HEK293 (cell line): ENCODE measurements at regions not wholly inside any gene's neighbourhood (a gene's known extent, or its start where the extent isn't known, plus 50 kb on each side); places are given as distances from the start of the nearest gene placed in this dataset.

ENCODE experiments used
- CTCF ChIA-PET: fragments of 350-600 bp; formaldehyde crosslinking; extraction: SDS; loops from one replicate; lab custom pipeline; 2021; ENCODE audit warnings: antibody characterized with exemption; lab: Yijun Ruan, JAX
- POLR2A ChIA-PET: fragments of 300-600 bp; formaldehyde crosslinking; extraction: SDS; loops from one replicate; lab custom pipeline; 2020; ENCODE audit warnings: antibody characterized with exemption, inconsistent platforms; lab: Yijun Ruan, JAX
- H3K27ac ChIP-seq: fragments of 200-500 bp; sonication (Bioruptor generic); 2 replicates; pipeline ENCODE4 v1.5.1; 2014; ENCODE audit warnings: low read depth, low read length, control low read depth, inconsistent platforms; ENCODE audit errors: extremely low read depth
- H3K36me3 ChIP-seq, 2 experiments: fragments of 200-500 bp in 1 of 2; sonication (Bioruptor generic) in 1 of 2; 1 replicate in 1 of 2; 2 replicates in 1 of 2; pipeline ENCODE4 v1.5.1; 2014 to 2017; ENCODE audit warnings: inconsistent platforms in 2 of 2, low read length in 2 of 2; ENCODE audit not compliant: control insufficient read depth in 2 of 2, insufficient read depth in 1 of 2
- H3K4me1 ChIP-seq: fragments of 200-500 bp; sonication (Bioruptor generic); 2 replicates; pipeline ENCODE4 v1.5.1; 2014; ENCODE audit warnings: mild to moderate bottlenecking, low read length, inconsistent platforms; ENCODE audit not compliant: control insufficient read depth, insufficient read depth
- H3K4me3 ChIP-seq: 2 replicates; pipeline ENCODE4 v1.5.1; 2011; ENCODE audit warnings: low read depth, mild to moderate bottlenecking, control low read depth, low read length, moderate library complexity
- H3K9me3 ChIP-seq: fragments of 200-500 bp; sonication (Bioruptor generic); 2 replicates; pipeline ENCODE4 v1.5.1; 2014; ENCODE audit warnings: low read depth, low read length, inconsistent platforms; ENCODE audit not compliant: control insufficient read depth, insufficient read depth
- HOXC10 ChIP-seq: sonication (generic); formaldehyde crosslinking; IDR thresholded peaks from 2 replicates; pipeline ENCODE4 v1.8.1; 2023; ENCODE audit warnings: mild to moderate bottlenecking, missing genetic modification reagents
- KLF1 ChIP-seq: fragments of 450-650 bp; formaldehyde crosslinking; IDR thresholded peaks from 2 replicates; pipeline ENCODE4 v1.5.1; 2016; ENCODE audit warnings: missing biosample characterization, missing genetic modification characterization
- MYNN ChIP-seq: fragments of 450-650 bp; formaldehyde crosslinking; IDR thresholded peaks from 2 replicates; pipeline ENCODE4 v1.5.1; 2016; ENCODE audit warnings: missing biosample characterization, missing genetic modification characterization, borderline replicate concordance
- TCF7L2 ChIP-seq: IDR thresholded peaks from 2 replicates; pipeline ENCODE4 v1.6.1; 2011; ENCODE audit warnings: low read depth, mild to moderate bottlenecking, inconsistent platforms, low read length, moderate library complexity, borderline replicate concordance
- WT1 ChIP-seq: fragments of 450-650 bp; formaldehyde crosslinking; IDR thresholded peaks from 2 replicates; pipeline ENCODE4 v1.5.1; 2016; ENCODE audit warnings: missing biosample characterization, missing genetic modification characterization
- ZFP41 ChIP-seq: fragments of 450-650 bp; formaldehyde crosslinking; IDR thresholded peaks from 2 replicates; pipeline ENCODE4 v1.5.1; 2016; ENCODE audit warnings: missing biosample characterization, missing genetic modification characterization, borderline replicate concordance
- ZNF112 ChIP-seq: fragments of 450-650 bp; formaldehyde crosslinking; IDR thresholded peaks from 2 replicates; pipeline ENCODE4 v1.5.0; 2017; ENCODE audit warnings: missing biosample characterization, missing genetic modification characterization
- ZNF138 ChIP-seq: fragments of 450-650 bp; formaldehyde crosslinking; IDR thresholded peaks from 2 replicates; pipeline ENCODE4 v1.5.1; 2016; ENCODE audit warnings: missing biosample characterization, missing genetic modification characterization, borderline replicate concordance
- ZNF175 ChIP-seq: fragments of 450-650 bp; formaldehyde crosslinking; IDR thresholded peaks from 2 replicates; pipeline ENCODE4 v1.5.1; 2016; ENCODE audit warnings: missing biosample characterization, missing genetic modification characterization
- ZNF23 ChIP-seq: fragments of 450-650 bp; formaldehyde crosslinking; IDR thresholded peaks from 2 replicates; pipeline ENCODE4 v1.5.1; 2016; ENCODE audit warnings: missing biosample characterization, missing genetic modification characterization, borderline replicate concordance
- ZNF239 ChIP-seq: fragments of 450-650 bp; formaldehyde crosslinking; IDR thresholded peaks from 2 replicates; pipeline ENCODE4 v1.5.1; 2016; ENCODE audit warnings: missing biosample characterization, missing genetic modification characterization
- ZNF404 ChIP-seq: fragments of 450-650 bp; formaldehyde crosslinking; IDR thresholded peaks from 2 replicates; pipeline ENCODE4 v1.5.1; 2017; ENCODE audit warnings: missing biosample characterization, missing genetic modification characterization
- ZNF510 ChIP-seq: fragments of 450-650 bp; formaldehyde crosslinking; IDR thresholded peaks from 2 replicates; pipeline ENCODE4 v1.5.1; 2018; ENCODE audit warnings: mild to moderate bottlenecking, missing genetic modification characterization, missing biosample characterization; ENCODE audit not compliant: insufficient replicate concordance
- ZNF514 ChIP-seq: fragments of 450-650 bp; formaldehyde crosslinking; IDR thresholded peaks from 2 replicates; pipeline ENCODE4 v1.5.1; 2016; ENCODE audit warnings: missing biosample characterization, missing genetic modification characterization
- ZNF610 ChIP-seq: fragments of 450-650 bp; formaldehyde crosslinking; IDR thresholded peaks from 2 replicates; pipeline ENCODE4 v1.5.1; 2016; ENCODE audit warnings: missing biosample characterization, missing genetic modification characterization, borderline replicate concordance
- ZNF621 ChIP-seq: fragments of 450-650 bp; formaldehyde crosslinking; IDR thresholded peaks from 2 replicates; pipeline ENCODE4 v1.5.1; 2017; ENCODE audit warnings: missing biosample characterization, missing genetic modification characterization
- ZNF626 ChIP-seq: fragments of 450-650 bp; sonication (Bioruptor Pico); formaldehyde crosslinking; IDR thresholded peaks from 2 replicates; pipeline ENCODE4 v1.5.1; 2018; ENCODE audit warnings: missing biosample characterization, missing genetic modification characterization, inconsistent platforms
- ZNF654 ChIP-seq: fragments of 450-650 bp; formaldehyde crosslinking; IDR thresholded peaks from 2 replicates; pipeline ENCODE4 v1.5.1; 2016; ENCODE audit warnings: low read depth, missing biosample characterization, missing genetic modification characterization
- ZNF660 ChIP-seq: fragments of 450-650 bp; IDR thresholded peaks from 2 replicates; pipeline ENCODE4 v1.5.1; 2018; ENCODE audit warnings: missing biosample characterization, mild to moderate bottlenecking, missing genetic modification characterization
- ZNF664 ChIP-seq: fragments of 450-650 bp; formaldehyde crosslinking; IDR thresholded peaks from 2 replicates; pipeline ENCODE4 v1.5.1; 2016; ENCODE audit warnings: missing biosample characterization, missing genetic modification characterization
- ZSCAN30 ChIP-seq: fragments of 450-650 bp; IDR thresholded peaks from 2 replicates; pipeline ENCODE4 v1.5.1; 2018; ENCODE audit warnings: missing biosample characterization, mild to moderate bottlenecking, missing genetic modification characterization, moderate library complexity
- TF ChIP-seq, protein P1 (sequence below): fragments of 450-650 bp; formaldehyde crosslinking; IDR thresholded peaks from 2 replicates; pipeline ENCODE4; 2016; ENCODE audit warnings: missing biosample characterization, missing genetic modification characterization
- TF ChIP-seq, protein P2 (sequence below): fragments of 450-650 bp; formaldehyde crosslinking; IDR thresholded peaks from 2 replicates; pipeline ENCODE4 v1.5.1; 2016; ENCODE audit warnings: missing biosample characterization, missing genetic modification characterization
- TF ChIP-seq, protein P3 (sequence below): fragments of 450-650 bp; formaldehyde crosslinking; IDR thresholded peaks from 2 replicates; pipeline ENCODE4 v1.5.1; 2016; ENCODE audit warnings: missing biosample characterization, missing genetic modification characterization, borderline replicate concordance
- TF ChIP-seq, protein P4 (sequence below): fragments of 450-650 bp; formaldehyde crosslinking; IDR thresholded peaks from 2 replicates; pipeline ENCODE4 v1.5.1; 2016; ENCODE audit warnings: missing biosample characterization, missing genetic modification characterization
- TF ChIP-seq, protein P5 (sequence below): fragments of 450-650 bp; IDR thresholded peaks from 2 replicates; pipeline ENCODE4 v1.5.1; 2018; ENCODE audit warnings: missing biosample characterization, mild to moderate bottlenecking, missing genetic modification characterization

DNA sequence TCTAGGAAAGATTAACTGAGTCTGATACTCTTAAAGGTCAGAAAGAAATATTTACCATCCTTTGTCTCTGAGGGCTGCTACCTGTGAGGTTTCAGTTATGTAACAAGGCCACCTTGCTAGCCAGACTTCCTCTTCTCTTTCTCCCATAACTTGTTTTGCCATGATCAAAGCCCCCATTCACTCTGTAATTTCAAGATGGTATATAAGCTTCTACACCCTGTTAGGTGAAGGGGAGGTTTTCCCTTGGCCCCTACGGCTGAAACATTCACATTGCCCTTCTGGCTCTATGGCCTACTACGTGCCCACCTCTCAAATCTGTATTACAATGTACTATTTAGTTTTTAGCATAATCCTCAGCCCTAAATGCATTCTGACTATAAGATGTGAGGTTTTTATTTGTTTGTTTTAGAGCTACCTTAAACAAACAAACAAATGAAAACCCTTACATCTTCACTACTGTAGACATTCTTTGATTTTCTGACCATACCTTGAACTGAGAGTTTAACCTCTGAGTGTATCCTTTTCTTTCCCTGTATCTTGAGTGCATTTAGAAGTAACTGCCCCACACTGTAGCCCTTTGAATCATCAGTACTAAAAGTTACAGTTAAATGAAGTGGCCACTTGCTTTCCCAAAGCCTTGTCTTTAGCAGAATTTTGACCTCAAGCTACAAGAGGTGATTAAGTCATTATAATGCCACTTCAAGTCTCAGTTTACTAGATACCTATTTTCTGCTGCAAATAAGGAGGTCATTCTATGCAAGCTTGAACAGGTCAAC, 332.2 kb downstream of the SOCS6 start:
- Histone ChIP-seq H3K27ac (no peak overlapping the region), H3K36me3 (no peaks in the 10 kb centered on the region), H3K4me3 (no peak overlapping the region), H3K9me3 (no peaks in the 10 kb centered on the region), H3K4me1 (no peaks in the 10 kb centered on the region)
- no peak for TF ChIP-seq ZNF23
- TF ChIP-seq WT1 = no peak
- TF ChIP-seq, protein P1, sequence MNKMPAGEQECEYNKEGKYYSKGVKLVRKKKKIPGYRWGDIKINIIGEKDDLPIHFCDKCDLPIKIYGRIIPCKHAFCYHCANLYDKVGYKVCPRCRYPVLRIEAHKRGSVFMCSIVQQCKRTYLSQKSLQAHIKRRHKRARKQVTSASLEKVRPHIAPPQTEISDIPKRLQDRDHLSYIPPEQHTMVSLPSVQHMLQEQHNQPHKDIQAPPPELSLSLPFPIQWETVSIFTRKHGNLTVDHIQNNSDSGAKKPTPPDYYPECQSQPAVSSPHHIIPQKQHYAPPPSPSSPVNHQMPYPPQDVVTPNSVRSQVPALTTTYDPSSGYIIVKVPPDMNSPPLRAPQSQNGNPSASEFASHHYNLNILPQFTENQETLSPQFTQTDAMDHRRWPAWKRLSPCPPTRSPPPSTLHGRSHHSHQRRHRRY (tag by site-specific recombination) = no peak
- no peak for TF ChIP-seq HOXC10
- TF ChIP-seq ZNF621 (tag by site-specific recombination) = no peak
- TF ChIP-seq ZFP41 (tag by site-specific recombination) = no peak
- TF ChIP-seq ZNF175 (tag by site-specific recombination) = no peak
- no peak for TF ChIP-seq ZSCAN30 (tag by site-specific recombination)
- TF ChIP-seq ZNF510 = no peak
- TF ChIP-seq ZNF664 (tag by site-specific recombination) = no peak
- no peak for TF ChIP-seq ZNF610
- no peak for TF ChIP-seq ZNF404 (tag by site-specific recombination)
- no peak for TF ChIP-seq TCF7L2
- no peak for TF ChIP-seq ZNF626
- no peak for TF ChIP-seq ZNF654 (tag by site-specific recombination)
- ChIA-PET CTCF (interaction anchor here (0.6 to 0.9 kb wide), 3 partner anchors 11 to 426 kb away, joined by 3 to 5 read pairs (median 3); no protein-coding TSS in a partner anchor), POLR2A (no interaction called here)

DNA sequence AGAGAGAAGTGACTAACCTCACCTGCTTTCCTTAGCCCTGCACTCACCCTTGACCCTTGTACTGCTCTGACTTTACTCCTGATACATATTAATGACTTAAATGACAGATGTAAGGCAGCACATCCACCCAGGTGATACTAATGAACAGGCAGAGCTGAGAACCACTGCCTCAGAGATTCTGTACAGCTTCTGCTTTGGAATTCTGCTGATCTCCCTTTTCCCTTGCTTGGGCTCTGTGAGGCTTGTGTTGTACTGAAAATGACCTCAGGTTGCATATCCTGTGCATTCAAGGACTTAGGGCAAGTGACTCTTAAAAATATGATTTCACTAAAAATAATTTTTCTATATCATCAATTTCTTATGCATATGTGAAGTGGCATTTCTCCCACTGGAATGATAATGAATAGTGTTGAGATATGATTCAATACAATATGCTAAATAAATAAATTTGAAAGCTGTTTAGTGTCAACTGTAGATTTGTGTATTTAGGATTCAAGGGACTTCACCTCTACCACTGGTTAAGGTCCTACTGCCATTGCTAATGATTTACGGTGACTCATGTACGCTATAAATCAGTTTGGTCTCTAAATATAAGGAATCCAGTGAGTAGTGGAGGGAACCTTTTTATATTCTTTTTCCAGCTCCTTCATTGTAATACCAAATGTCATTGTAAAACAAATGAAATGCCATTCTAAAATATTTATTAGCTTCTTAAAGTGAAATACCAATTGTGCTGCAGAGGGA, 328.3 kb downstream of the SOCS6 start:
- ChIA-PET POLR2A (no interaction called here), CTCF (interaction anchor here (0.8 to 1.3 kb wide), 2 partner anchors 10 to 126 kb away, joined by 3 to 6 read pairs; no protein-coding TSS in a partner anchor)
- Histone ChIP-seq H3K27ac (no peak overlapping the region), H3K9me3 (no peaks in the 10 kb centered on the region), H3K36me3 (no peaks in the 10 kb centered on the region), H3K4me3 (no peak overlapping the region), H3K4me1 (no peaks in the 10 kb centered on the region)
- TF ChIP-seq KLF1 (tag by site-specific recombination) = no peak
- no peak for TF ChIP-seq ZNF239 (tag by site-specific recombination)
- TF ChIP-seq, protein P2, sequence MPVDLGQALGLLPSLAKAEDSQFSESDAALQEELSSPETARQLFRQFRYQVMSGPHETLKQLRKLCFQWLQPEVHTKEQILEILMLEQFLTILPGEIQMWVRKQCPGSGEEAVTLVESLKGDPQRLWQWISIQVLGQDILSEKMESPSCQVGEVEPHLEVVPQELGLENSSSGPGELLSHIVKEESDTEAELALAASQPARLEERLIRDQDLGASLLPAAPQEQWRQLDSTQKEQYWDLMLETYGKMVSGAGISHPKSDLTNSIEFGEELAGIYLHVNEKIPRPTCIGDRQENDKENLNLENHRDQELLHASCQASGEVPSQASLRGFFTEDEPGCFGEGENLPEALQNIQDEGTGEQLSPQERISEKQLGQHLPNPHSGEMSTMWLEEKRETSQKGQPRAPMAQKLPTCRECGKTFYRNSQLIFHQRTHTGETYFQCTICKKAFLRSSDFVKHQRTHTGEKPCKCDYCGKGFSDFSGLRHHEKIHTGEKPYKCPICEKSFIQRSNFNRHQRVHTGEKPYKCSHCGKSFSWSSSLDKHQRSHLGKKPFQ (tag by site-specific recombination) = no peak
- TF ChIP-seq ZNF660 (tag by site-specific recombination) = no peak
- no peak for TF ChIP-seq MYNN (tag by site-specific recombination)
- TF ChIP-seq, protein P3, sequence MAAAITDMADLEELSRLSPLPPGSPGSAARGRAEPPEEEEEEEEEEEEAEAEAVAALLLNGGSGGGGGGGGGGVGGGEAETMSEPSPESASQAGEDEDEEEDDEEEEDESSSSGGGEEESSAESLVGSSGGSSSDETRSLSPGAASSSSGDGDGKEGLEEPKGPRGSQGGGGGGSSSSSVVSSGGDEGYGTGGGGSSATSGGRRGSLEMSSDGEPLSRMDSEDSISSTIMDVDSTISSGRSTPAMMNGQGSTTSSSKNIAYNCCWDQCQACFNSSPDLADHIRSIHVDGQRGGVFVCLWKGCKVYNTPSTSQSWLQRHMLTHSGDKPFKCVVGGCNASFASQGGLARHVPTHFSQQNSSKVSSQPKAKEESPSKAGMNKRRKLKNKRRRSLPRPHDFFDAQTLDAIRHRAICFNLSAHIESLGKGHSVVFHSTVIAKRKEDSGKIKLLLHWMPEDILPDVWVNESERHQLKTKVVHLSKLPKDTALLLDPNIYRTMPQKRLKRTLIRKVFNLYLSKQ = no peak
- no peak for TF ChIP-seq ZNF514 (tag by site-specific recombination)
- TF ChIP-seq ZNF112 (tag by site-specific recombination) = no peak
- no peak for TF ChIP-seq ZNF138
- TF ChIP-seq, protein P4, sequence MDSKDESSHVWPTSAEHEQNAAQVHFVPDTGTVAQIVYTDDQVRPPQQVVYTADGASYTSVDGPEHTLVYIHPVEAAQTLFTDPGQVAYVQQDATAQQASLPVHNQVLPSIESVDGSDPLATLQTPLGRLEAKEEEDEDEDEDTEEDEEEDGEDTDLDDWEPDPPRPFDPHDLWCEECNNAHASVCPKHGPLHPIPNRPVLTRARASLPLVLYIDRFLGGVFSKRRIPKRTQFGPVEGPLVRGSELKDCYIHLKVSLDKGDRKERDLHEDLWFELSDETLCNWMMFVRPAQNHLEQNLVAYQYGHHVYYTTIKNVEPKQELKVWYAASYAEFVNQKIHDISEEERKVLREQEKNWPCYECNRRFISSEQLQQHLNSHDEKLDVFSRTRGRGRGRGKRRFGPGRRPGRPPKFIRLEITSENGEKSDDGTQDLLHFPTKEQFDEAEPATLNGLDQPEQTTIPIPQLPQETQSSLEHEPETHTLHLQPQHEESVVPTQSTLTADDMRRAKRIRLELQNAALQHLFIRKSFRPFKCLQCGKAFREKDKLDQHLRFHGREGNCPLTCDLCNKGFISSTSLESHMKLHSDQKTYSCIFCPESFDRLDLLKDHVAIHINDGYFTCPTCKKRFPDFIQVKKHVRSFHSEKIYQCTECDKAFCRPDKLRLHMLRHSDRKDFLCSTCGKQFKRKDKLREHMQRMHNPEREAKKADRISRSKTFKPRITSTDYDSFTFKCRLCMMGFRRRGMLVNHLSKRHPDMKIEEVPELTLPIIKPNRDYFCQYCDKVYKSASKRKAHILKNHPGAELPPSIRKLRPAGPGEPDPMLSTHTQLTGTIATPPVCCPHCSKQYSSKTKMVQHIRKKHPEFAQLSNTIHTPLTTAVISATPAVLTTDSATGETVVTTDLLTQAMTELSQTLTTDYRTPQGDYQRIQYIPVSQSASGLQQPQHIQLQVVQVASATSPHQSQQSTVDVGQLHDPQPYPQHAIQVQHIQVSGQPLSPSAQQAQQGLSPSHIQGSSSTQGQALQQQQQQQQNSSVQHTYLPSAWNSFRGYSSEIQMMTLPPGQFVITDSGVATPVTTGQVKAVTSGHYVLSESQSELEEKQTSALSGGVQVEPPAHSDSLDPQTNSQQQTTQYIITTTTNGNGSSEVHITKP (tag by site-specific recombination) = no peak
- TF ChIP-seq, protein P5, sequence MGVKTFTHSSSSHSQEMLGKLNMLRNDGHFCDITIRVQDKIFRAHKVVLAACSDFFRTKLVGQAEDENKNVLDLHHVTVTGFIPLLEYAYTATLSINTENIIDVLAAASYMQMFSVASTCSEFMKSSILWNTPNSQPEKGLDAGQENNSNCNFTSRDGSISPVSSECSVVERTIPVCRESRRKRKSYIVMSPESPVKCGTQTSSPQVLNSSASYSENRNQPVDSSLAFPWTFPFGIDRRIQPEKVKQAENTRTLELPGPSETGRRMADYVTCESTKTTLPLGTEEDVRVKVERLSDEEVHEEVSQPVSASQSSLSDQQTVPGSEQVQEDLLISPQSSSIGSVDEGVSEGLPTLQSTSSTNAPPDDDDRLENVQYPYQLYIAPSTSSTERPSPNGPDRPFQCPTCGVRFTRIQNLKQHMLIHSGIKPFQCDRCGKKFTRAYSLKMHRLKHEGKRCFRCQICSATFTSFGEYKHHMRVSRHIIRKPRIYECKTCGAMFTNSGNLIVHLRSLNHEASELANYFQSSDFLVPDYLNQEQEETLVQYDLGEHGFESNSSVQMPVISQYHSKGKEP (tag by site-specific recombination) = no peak
